Activated CD4-positive, alpha-beta T cell treated with anti-CD3 and anti-CD28 coated beads, Interleukin-2, amount 10 ng/mL, durations not matched to agents 7 days and 5 days (primary cell): ENCODE measurements at regions not wholly inside any gene's neighbourhood (a gene's known extent, or its start where the extent isn't known, plus 50 kb on each side); places are given as distances from the start of the nearest gene placed in this dataset.
"Not testable (repeated sequence)": the region's sequence is repeated elsewhere in the genome, so short reads cannot be mapped to it uniquely, and the experiment has no call there.

Experiments
- CTCF ChIA-PET: fragments of 350-600 bp; sonication (Branson Sonifier 250); formaldehyde crosslinking; loops from one replicate; lab custom pipeline; 2021; ENCODE audit warnings: antibody characterized with exemption; lab: Charles Lee
- POLR2A ChIA-PET: fragments of 350-600 bp; sonication (Branson Sonifier 250); formaldehyde crosslinking; loops from one replicate; lab custom pipeline; 2021; ENCODE audit warnings: antibody characterized with exemption; lab: Charles Lee
- DNase-seq: peaks from one replicate; pipeline ENCODE4 v3.0.0-alpha.2; 2020
- H3K27ac Mint-ChIP-seq: one replicate; pipeline ENCODE4 v1.8.0; 2021; ENCODE audit warnings: mild to moderate bottlenecking, moderate library complexity, mixed read lengths
- H3K27me3 Mint-ChIP-seq: one replicate; pipeline ENCODE4 v1.8.0; 2021; ENCODE audit warnings: mixed read lengths
- H3K36me3 Mint-ChIP-seq: one replicate; pipeline ENCODE4 v1.8.0; 2021; ENCODE audit warnings: low read depth, mixed read lengths
- H3K4me1 Mint-ChIP-seq: one replicate; pipeline ENCODE4 v1.8.0; 2021; ENCODE audit warnings: mixed read lengths
- H3K4me3 Mint-ChIP-seq: one replicate; pipeline ENCODE4 v1.8.0; 2021; ENCODE audit warnings: mild to moderate bottlenecking, moderate library complexity, mixed read lengths
- H3K9me3 Mint-ChIP-seq: one replicate; pipeline ENCODE4 v1.8.0; 2021; ENCODE audit warnings: mixed read lengths

- Mint-ChIP-seq H3K36me3 (no peaks in the 10 kb centered on the region), H3K4me3 (no peak overlapping the region), H3K4me1 (no peaks in the 10 kb centered on the region), H3K27me3 (peaks cover 15% of the 10 kb centered on the region), H3K9me3 (no peaks in the 10 kb centered on the region), H3K27ac (no peak overlapping the region)
- ChIA-PET POLR2A (no interaction called here), CTCF (no interaction called here)
- no peak for DNase-seq
These were observed 75.7 kb downstream of the C18orf54 start for GRCh38 chr18:54433368-54433767.

DNA sequence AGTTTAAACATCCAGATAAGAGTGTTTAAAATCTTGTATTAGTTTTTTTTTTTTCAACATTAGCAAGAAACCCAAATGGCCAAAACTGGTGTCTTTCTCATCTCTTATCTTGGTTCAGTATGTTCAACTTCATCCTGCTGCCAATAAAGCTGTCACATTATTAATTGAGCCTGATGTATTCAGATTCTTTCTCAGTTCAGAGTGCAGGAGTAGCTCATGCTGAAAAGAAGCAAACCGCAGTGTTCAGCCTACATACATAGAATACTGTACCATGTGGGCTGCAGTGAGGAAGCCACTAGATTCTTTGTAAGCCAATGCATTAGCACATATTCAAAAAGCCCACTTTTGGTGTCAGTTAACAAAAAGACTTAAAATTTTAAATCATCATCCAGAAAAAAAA, 76.2 kb downstream of the C18orf54 start:
- no peak for DNase-seq
- ChIA-PET CTCF (no interaction called here), POLR2A (no interaction called here)
- no peaks in the 10 kb centered on the region for H3K36me3 Mint-ChIP-seq
- H3K9me3 Mint-ChIP-seq = no peaks in the 10 kb centered on the region
- H3K4me1 Mint-ChIP-seq = no peaks in the 10 kb centered on the region
- peaks cover 20% of the 10 kb centered on the region for H3K27me3 Mint-ChIP-seq
- no peak overlapping the region for H3K4me3 Mint-ChIP-seq
- H3K27ac Mint-ChIP-seq = no peak overlapping the region

- no peaks in the 10 kb centered on the region for H3K9me3 Mint-ChIP-seq
- DNase-seq = no peak
- H3K4me1 Mint-ChIP-seq = no peaks in the 10 kb centered on the region
- H3K27me3 Mint-ChIP-seq = peaks cover 23% of the 10 kb centered on the region
- no peak overlapping the region for H3K27ac Mint-ChIP-seq
- CTCF ChIA-PET = no interaction called here
- POLR2A ChIA-PET = no interaction called here
- H3K4me3 Mint-ChIP-seq = no peak overlapping the region
- no peaks in the 10 kb centered on the region for H3K36me3 Mint-ChIP-seq
These were observed 76.7 kb downstream of the C18orf54 start for GRCh38 chr18:54434453-54434852.

DNA sequence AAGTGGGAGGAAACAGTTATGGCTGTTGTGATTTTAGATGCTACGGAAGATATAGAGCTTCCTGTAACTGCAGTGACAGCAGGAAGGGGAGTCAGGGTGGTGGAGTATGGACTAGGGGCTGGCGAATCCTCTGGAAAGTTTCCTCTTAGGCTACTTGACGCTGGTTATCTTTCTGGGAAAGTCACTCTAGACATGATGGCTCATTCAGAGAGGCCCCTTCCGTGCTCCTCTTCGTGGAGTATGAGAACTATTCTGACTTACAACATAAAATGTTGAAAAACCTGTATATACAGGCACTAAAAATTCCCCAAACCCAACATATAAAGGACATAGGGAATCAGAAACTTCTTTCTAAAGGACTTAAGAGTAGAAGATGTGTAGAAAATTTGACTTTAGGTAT, 78.8 kb downstream of the C18orf54 start:
- ChIA-PET CTCF (interaction anchor here (1.0 kb wide), 1 partner anchor 12 kb away, joined by 3 read pairs; no protein-coding TSS in a partner anchor), POLR2A (no interaction called here)
- Mint-ChIP-seq H3K27ac (no peak overlapping the region), H3K36me3 (no peaks in the 10 kb centered on the region), H3K9me3 (no peaks in the 10 kb centered on the region), H3K4me1 (no peaks in the 10 kb centered on the region), H3K4me3 (no peak overlapping the region), H3K27me3 (peaks cover 23% of the 10 kb centered on the region)
- DNase-seq = no peak

GRCh38 chr18:54440292-54440691, 82.6 kb downstream of the C18orf54 start:
- Mint-ChIP-seq H3K36me3 (no peaks in the 10 kb centered on the region), H3K27ac (no peak overlapping the region), H3K4me3 (no peak overlapping the region), H3K4me1 (no peaks in the 10 kb centered on the region), H3K27me3 (peaks cover 15% of the 10 kb centered on the region), H3K9me3 (no peaks in the 10 kb centered on the region)
- CTCF ChIA-PET = no interaction called here
- POLR2A ChIA-PET = no interaction called here
- DNase-seq = no peak

- ChIA-PET CTCF (no interaction called here), POLR2A (no interaction called here)
- H3K36me3 Mint-ChIP-seq = no peaks in the 10 kb centered on the region
- H3K27me3 Mint-ChIP-seq = peaks cover 16% of the 10 kb centered on the region
- no peaks in the 10 kb centered on the region for H3K4me1 Mint-ChIP-seq
- no peak overlapping the region for H3K4me3 Mint-ChIP-seq
- DNase-seq = peak; percentile 43
- no peak overlapping the region for H3K27ac Mint-ChIP-seq
- no peaks in the 10 kb centered on the region for H3K9me3 Mint-ChIP-seq
These were observed 86.7 kb downstream of the C18orf54 start for GRCh38 chr18:54444319-54444914.

DNA sequence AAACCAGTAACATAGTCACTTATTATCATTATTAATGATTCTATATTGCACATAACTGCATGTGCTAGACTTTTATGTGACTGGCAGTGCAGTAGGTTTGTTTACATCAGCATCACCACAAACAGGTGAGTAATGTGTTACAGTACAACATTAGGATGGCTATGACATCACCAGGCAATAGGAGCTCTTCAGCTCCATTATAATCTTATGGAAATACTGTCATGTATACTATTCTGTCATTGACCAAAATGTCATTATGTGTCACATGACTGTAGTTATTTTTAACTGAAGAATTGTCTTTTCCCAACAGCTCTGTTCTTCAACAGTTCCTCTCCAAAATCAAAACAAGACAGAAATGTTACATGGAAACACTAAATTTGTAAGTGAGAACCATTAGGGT, 96.3 kb downstream of the C18orf54 start:
- ChIA-PET POLR2A (no interaction called here), CTCF (no interaction called here)
- DNase-seq = no peak
- Mint-ChIP-seq H3K27ac (no peak overlapping the region), H3K36me3 (no peaks in the 10 kb centered on the region), H3K27me3 (peaks cover 6% of the 10 kb centered on the region), H3K4me1 (no peaks in the 10 kb centered on the region), H3K9me3 (no peaks in the 10 kb centered on the region), H3K4me3 (no peak overlapping the region)

DNA sequence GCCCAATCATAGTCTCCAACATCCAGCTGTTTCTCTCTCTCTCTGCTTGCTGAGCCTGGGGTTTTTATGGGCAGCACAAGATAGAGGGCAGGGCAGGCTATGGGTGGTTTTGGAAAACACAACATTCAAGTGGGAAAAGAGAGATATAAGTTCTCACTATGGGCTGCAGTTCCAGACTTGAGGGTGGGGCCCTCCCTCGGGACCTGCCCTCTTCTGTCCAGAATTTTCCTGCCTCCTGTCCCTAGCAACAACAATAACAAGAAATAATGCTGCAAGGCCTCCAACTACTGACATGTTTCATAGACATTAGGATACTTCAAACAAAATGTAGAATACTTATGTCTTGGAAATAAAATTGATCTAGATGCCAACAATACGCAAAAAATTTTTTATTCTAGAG, 107.8 kb downstream of the C18orf54 start:
- no peak for DNase-seq
- CTCF ChIA-PET = no interaction called here
- Mint-ChIP-seq H3K36me3 (no peaks in the 10 kb centered on the region), H3K27me3 (peaks cover 2% of the 10 kb centered on the region), H3K27ac (no peak overlapping the region), H3K9me3 (peaks cover 3% of the 10 kb centered on the region), H3K4me3 (no peak overlapping the region), H3K4me1 (no peaks in the 10 kb centered on the region)
- POLR2A ChIA-PET = no interaction called here

- Mint-ChIP-seq H3K9me3 (peaks cover 3% of the 10 kb centered on the region), H3K36me3 (no peaks in the 10 kb centered on the region), H3K27me3 (peaks cover 4% of the 10 kb centered on the region), H3K4me1 (no peaks in the 10 kb centered on the region), H3K27ac (no peak overlapping the region), H3K4me3 (no peak overlapping the region)
- ChIA-PET CTCF (no interaction called here), POLR2A (no interaction called here)
- no peak for DNase-seq
These were observed 108.7 kb downstream of the C18orf54 start for GRCh38 chr18:54466248-54467005.

DNA sequence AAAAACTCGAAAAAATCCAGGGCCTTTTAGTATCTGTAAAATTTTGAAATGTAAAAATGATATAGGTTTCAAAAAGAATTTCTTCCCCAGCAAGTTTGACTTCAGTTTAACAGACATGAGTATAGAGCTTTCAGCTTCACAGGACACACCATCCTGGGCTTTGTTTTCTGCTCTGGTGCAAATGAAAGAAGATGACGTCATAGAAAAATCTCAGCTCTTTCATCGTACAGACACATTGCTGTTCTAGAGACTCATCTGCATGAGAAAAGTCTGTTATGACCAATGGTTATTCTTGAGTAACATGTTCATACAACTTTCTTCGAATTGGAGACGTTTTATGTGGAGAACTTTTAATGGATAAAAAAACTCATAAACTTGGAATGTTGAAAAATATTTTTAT, 111.7 kb upstream of the DYNAP start:
- Mint-ChIP-seq H3K4me3 (no peak overlapping the region), H3K27ac (no peak overlapping the region), H3K27me3 (peaks cover 16% of the 10 kb centered on the region), H3K4me1 (no peaks in the 10 kb centered on the region), H3K36me3 (no peaks in the 10 kb centered on the region), H3K9me3 (no peaks in the 10 kb centered on the region)
- ChIA-PET POLR2A (no interaction called here), CTCF (no interaction called here)
- no peak for DNase-seq

GRCh38 chr18:54480616-54481015, 110.4 kb upstream of the DYNAP start:
- Mint-ChIP-seq H3K27ac (no peak overlapping the region), H3K9me3 (no peaks in the 10 kb centered on the region), H3K4me3 (no peak overlapping the region), H3K4me1 (no peaks in the 10 kb centered on the region), H3K36me3 (no peaks in the 10 kb centered on the region), H3K27me3 (peaks cover 13% of the 10 kb centered on the region)
- ChIA-PET POLR2A (no interaction called here), CTCF (no interaction called here)
- no peak for DNase-seq

- H3K36me3 Mint-ChIP-seq, H3K27ac Mint-ChIP-seq, CTCF ChIA-PET, H3K27me3 Mint-ChIP-seq, H3K4me1 Mint-ChIP-seq, H3K4me3 Mint-ChIP-seq, H3K9me3 Mint-ChIP-seq, DNase-seq, POLR2A ChIA-PET: not testable (repeated sequence)
These were observed 88.6 kb upstream of the DYNAP start for GRCh38 chr18:54502451-54502850.

GRCh38 chr18:54503131-54503894, 87.7 kb upstream of the DYNAP start:
- Mint-ChIP-seq H3K27me3 (no peaks in the 10 kb centered on the region), H3K9me3 (no peaks in the 10 kb centered on the region), H3K4me3 (no peak overlapping the region), H3K27ac (no peak overlapping the region), H3K36me3 (no peaks in the 10 kb centered on the region), H3K4me1 (no peaks in the 10 kb centered on the region)
- ChIA-PET CTCF (no interaction called here), POLR2A (no interaction called here)
- DNase-seq = no peak
